ENCODE measurements at regions not wholly inside any gene's neighbourhood (a gene's known extent, or its start where the extent isn't known, plus 50 kb on each side); places are given as distances from the start of the nearest gene placed in this dataset.

GRCh38 chr7:68550027-68550426, 1048.2 kb upstream of the AUTS2 start:
- no peak for TF ChIP-seq CTCF (conservative IDR thresholded peaks at IDR 0.05)
- TF ChIP-seq ZFX (IDR thresholded peaks at IDR 0.05), result no peak

All from C4-2B (cell line).